Mucosa of descending colon (tissue), 3 donors: ENCODE measurements at regions not wholly inside any gene's neighbourhood (a gene's known extent, or its start where the extent isn't known, plus 50 kb on each side); places are given as distances from the start of the nearest gene placed in this dataset.

ENCODE experiments used
- ATAC-seq: fragments of 200-7000 bp; cut with Tn5 transposase; one replicate; pipeline ENCODE4 v1.9.1; 2020; ENCODE audit warnings: mild to moderate bottlenecking, moderate library complexity
- DNase-seq, 3 donors: peaks; one replicate each; pipeline ENCODE4 v3.0.0-alpha.2; 2020
- H3K36me3 ChIP-seq: fragments of 200-600 bp; one replicate; pipeline ENCODE4 v1.8.0; 2021; ENCODE audit warnings: low read depth, mild to moderate bottlenecking
- H3K4me1 ChIP-seq: fragments of 200-600 bp; one replicate; pipeline ENCODE4 v1.8.0; 2021; ENCODE audit warnings: low read depth, mild to moderate bottlenecking
- H3K4me3 ChIP-seq: fragments of 200-600 bp; one replicate; pipeline ENCODE4 v1.8.0; 2021; ENCODE audit warnings: mild to moderate bottlenecking
- H3K9me3 ChIP-seq: fragments of 200-600 bp; one replicate; pipeline ENCODE4 v1.8.0; 2021; ENCODE audit warnings: mild to moderate bottlenecking
- intact Hi-C, 2 donors: fragments of 100-400 bp; cut with DNase I in 1 of 2; cut with micrococcal nuclease in 1 of 2; formaldehyde crosslinking; loops; one replicate each; pipeline versions ENCODE4 v1.11.0 to v1.11.1; 2022; cut with DNase I, micrococcal nuclease
- TF ChIP-seq, protein P1 (sequence below): fragments of 200-600 bp; IDR thresholded peaks from one replicate; pipeline ENCODE4 v1.8.0; 2022; ENCODE audit warnings: antibody characterized with exemption, mild to moderate bottlenecking
- donor health status: DM: no; HTN: no; CAD: no; lungs with moderate emphysema.
- donor health status: DM: no; HTN: no; CAD: no.
- donor health status: DM: no; HTN: yes; CAD: no.

DNA sequence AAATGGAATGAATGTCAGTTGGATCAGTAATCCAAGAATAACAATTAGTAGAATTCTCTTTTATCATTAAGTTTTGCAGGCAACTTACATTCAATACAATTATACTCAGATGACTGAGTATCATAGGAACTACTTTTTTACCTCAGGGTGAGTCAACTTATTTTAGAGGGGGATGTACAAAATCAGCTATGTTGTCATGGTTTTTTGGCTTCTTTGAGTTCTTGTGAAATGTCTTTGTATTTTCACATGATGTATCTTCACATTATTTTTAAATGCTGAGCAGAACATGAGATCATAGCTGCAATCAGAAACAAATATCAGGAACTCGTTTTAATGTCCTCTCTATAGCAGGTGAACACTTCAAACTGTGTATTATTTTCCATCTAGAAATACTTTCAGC lies 65.3 kb upstream of the PTPRR start:
- no peak for ATAC-seq
- Histone ChIP-seq H3K9me3 (no peaks in the 10 kb centered on the region), H3K4me3 (no peak overlapping the region), H3K36me3 (no peaks in the 10 kb centered on the region), H3K4me1 (no peaks in the 10 kb centered on the region)
- DNase-seq: no peak
- TF ChIP-seq, protein P1, sequence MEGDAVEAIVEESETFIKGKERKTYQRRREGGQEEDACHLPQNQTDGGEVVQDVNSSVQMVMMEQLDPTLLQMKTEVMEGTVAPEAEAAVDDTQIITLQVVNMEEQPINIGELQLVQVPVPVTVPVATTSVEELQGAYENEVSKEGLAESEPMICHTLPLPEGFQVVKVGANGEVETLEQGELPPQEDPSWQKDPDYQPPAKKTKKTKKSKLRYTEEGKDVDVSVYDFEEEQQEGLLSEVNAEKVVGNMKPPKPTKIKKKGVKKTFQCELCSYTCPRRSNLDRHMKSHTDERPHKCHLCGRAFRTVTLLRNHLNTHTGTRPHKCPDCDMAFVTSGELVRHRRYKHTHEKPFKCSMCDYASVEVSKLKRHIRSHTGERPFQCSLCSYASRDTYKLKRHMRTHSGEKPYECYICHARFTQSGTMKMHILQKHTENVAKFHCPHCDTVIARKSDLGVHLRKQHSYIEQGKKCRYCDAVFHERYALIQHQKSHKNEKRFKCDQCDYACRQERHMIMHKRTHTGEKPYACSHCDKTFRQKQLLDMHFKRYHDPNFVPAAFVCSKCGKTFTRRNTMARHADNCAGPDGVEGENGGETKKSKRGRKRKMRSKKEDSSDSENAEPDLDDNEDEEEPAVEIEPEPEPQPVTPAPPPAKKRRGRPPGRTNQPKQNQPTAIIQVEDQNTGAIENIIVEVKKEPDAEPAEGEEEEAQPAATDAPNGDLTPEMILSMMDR: no peak
- intact Hi-C loops: no loop called here

DNA sequence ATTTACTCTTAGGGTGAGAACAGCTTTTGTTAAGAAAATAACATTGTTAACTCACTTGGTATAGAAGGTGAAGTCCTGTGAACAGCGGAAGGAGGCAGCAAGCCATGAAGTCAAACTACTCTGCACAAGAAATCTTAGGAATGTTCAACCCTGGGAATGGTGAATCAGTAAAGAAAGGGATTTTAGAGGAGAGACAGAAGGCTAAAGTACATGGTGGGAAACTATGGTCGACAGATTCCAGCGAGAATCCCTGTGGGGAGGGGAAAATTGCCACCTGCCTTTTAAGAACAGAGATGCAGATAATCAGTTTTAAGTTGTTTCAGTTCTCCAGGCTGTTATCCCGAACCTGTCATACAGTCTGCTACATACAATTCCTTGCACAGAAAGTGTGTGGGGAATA lies 63.2 kb upstream of the PTPRR start:
- ATAC-seq (no peak), DNase-seq (no peak)
- Histone ChIP-seq H3K36me3 (no peaks in the 10 kb centered on the region), H3K9me3 (no peaks in the 10 kb centered on the region), H3K4me3 (no peak overlapping the region), H3K4me1 (no peaks in the 10 kb centered on the region)
- TF ChIP-seq, protein P1: no peak
- intact Hi-C loops: no loop called here

DNA sequence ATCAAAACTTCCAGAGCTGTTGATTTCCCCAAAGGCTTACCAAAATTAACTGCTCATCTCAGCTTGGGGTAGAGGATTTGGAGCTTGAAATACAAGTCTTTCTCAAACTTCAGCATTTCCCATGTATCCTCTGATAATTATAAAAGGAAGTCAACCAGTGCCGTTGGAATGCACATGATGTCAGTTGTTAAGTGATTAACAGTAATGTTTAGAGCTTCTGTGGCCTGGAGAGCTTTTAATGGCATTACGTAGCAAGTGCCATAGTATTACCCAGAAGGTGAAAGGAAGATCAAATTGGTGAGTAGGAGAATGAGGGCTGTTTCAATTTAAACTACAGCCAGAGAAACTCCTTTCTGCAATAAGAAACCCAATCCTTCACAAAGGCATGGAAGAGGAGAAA lies 62.5 kb upstream of the PTPRR start:
- TF ChIP-seq, protein P1: no peak
- H3K4me3 ChIP-seq: no peak overlapping the region
- H3K36me3 ChIP-seq: no peaks in the 10 kb centered on the region
- no peak for DNase-seq
- no peaks in the 10 kb centered on the region for H3K4me1 ChIP-seq
- no peaks in the 10 kb centered on the region for H3K9me3 ChIP-seq
- intact Hi-C loops: no loop called here
- ATAC-seq: no peak

- intact Hi-C loops: no loop called here
- Histone ChIP-seq H3K9me3 (no peaks in the 10 kb centered on the region), H3K4me1 (no peaks in the 10 kb centered on the region), H3K4me3 (no peak overlapping the region), H3K36me3 (no peaks in the 10 kb centered on the region)
- ATAC-seq (no peak), DNase-seq (no peak)
- TF ChIP-seq, protein P1: no peak
These were observed 61.7 kb upstream of the PTPRR start for GRCh38 chr12:70982286-70982685.

GRCh38 chr12:70971001-70971794 lies 50.7 kb upstream of the PTPRR start:
- Histone ChIP-seq H3K36me3 (no peaks in the 10 kb centered on the region), H3K4me1 (no peaks in the 10 kb centered on the region), H3K9me3 (no peaks in the 10 kb centered on the region), H3K4me3 (no peak overlapping the region)
- TF ChIP-seq, protein P1: no peak
- ATAC-seq (no peak), DNase-seq (no peak)
- intact Hi-C loops: no loop called here
